Duodenal mucosa (tissue), 2 donors: ENCODE measurements at regions not wholly inside any gene's neighbourhood (a gene's known extent, or its start where the extent isn't known, plus 50 kb on each side); places are given as distances from the start of the nearest gene placed in this dataset.
"Not testable (repeated sequence)": the region's sequence is repeated elsewhere in the genome, so short reads cannot be mapped to it uniquely, and the experiment has no call there.

ENCODE experiments used
- H3K27ac ChIP-seq: one replicate; pipeline ENCODE4 v1.7.0; 2013; ENCODE audit warnings: low read depth, low read length
- H3K27me3 ChIP-seq, 2 donors: one replicate each; pipeline ENCODE4 v1.7.0; 2013; ENCODE audit warnings: low read length in 2 of 2, control low read depth in 1 of 2; ENCODE audit not compliant: insufficient read depth in 2 of 2, control insufficient read depth in 1 of 2
- H3K36me3 ChIP-seq, 2 donors: one replicate each; pipeline ENCODE4 v1.7.0; 2013; ENCODE audit warnings: low read length in 2 of 2, control low read depth in 1 of 2; ENCODE audit not compliant: insufficient read depth in 2 of 2, control insufficient read depth in 1 of 2
- H3K4me1 ChIP-seq, 2 donors: one replicate each; pipeline ENCODE4 v1.7.0; 2013; ENCODE audit warnings: low read length in 2 of 2, control low read depth in 1 of 2; ENCODE audit not compliant: insufficient read depth in 2 of 2, control insufficient read depth in 1 of 2
- H3K4me3 ChIP-seq, 2 donors: one replicate each; pipeline ENCODE4 v1.7.0; 2013; ENCODE audit warnings: low read length in 2 of 2, low read depth in 1 of 2
- H3K9ac ChIP-seq, 2 donors: one replicate each; pipeline ENCODE4 v1.7.0; 2013; ENCODE audit warnings: low read length in 2 of 2, low read depth in 1 of 2
- H3K9me3 ChIP-seq, 2 donors: one replicate each; pipeline ENCODE4 v1.7.0; 2013; ENCODE audit warnings: low read length in 2 of 2, control low read depth in 1 of 2; ENCODE audit not compliant: control insufficient read depth in 1 of 2

- no peak overlapping the region for H3K9ac ChIP-seq
- no peaks in the 10 kb centered on the region for H3K27me3 ChIP-seq
- H3K36me3 ChIP-seq: no peaks in the 10 kb centered on the region
- H3K4me1 ChIP-seq: peaks cover 13 to 14% of the 10 kb centered on the region in 2 donors
- H3K27ac ChIP-seq: no peak overlapping the region
- no peaks in the 10 kb centered on the region for H3K9me3 ChIP-seq
- H3K4me3 ChIP-seq: no peak overlapping the region
Observed at GRCh38 chr3:139122221-139122581, 77.5 kb upstream of the PRR23C start.

DNA sequence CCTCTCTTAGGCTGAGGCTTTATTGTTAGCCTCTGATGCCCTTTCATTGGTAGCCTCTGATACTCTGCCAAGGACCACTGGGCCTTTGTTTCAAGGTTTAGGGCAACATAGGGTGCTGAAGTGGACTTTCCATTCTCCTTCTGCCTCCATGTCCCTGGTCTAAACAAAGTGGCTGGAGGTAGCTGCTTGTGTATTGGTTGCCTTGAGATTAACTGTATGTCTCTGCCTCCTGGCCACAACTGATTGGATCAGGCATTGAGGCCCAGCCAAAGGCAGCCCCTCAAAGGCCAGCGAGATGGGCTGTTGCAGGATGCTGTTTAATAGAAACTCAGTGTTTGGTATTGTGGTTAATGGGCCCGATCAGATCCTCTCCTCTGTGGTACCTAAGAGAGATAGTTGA lies 77.9 kb upstream of the PRR23C start:
- Histone ChIP-seq H3K4me1 (peaks cover 13 to 14% of the 10 kb centered on the region in 2 donors), H3K9ac (no peak overlapping the region), H3K36me3 (no peaks in the 10 kb centered on the region), H3K9me3 (no peaks in the 10 kb centered on the region), H3K27ac (no peak overlapping the region), H3K27me3 (no peaks in the 10 kb centered on the region), H3K4me3 (no peak overlapping the region)

- no peaks in the 10 kb centered on the region for H3K9me3 ChIP-seq
- no peak overlapping the region for H3K27ac ChIP-seq
- no peaks in the 10 kb centered on the region for H3K36me3 ChIP-seq
- no peak overlapping the region for H3K9ac ChIP-seq
- peaks cover 0 to under 1% of the 10 kb centered on the region in 2 donors for H3K27me3 ChIP-seq
- H3K4me3 ChIP-seq: no peak overlapping the region
- H3K4me1 ChIP-seq: peaks cover 13 to 14% of the 10 kb centered on the region in 2 donors
Observed at GRCh38 chr3:139123377-139124095, 78.8 kb upstream of the PRR23C start.

- H3K9ac ChIP-seq: no peak overlapping the region
- H3K27ac ChIP-seq: no peak overlapping the region
- no peaks in the 10 kb centered on the region for H3K9me3 ChIP-seq
- H3K4me3 ChIP-seq: no peak overlapping the region
- peaks cover 13 to 14% of the 10 kb centered on the region in 2 donors for H3K4me1 ChIP-seq
- H3K27me3 ChIP-seq: peaks cover 0 to 5% of the 10 kb centered on the region in 2 donors
- no peaks in the 10 kb centered on the region for H3K36me3 ChIP-seq
Observed at GRCh38 chr3:139124197-139124596, 79.5 kb upstream of the PRR23C start.

GRCh38 chr3:139127101-139127500 lies 82.4 kb upstream of the PRR23C start:
- no peaks in the 10 kb centered on the region for H3K9me3 ChIP-seq
- peaks cover 0 to 5% of the 10 kb centered on the region in 2 donors for H3K27me3 ChIP-seq
- no peak overlapping the region for H3K9ac ChIP-seq
- H3K4me3 ChIP-seq: no peak overlapping the region
- H3K4me1 ChIP-seq: no peaks in the 10 kb centered on the region
- no peak overlapping the region for H3K27ac ChIP-seq
- H3K36me3 ChIP-seq: no peaks in the 10 kb centered on the region

DNA sequence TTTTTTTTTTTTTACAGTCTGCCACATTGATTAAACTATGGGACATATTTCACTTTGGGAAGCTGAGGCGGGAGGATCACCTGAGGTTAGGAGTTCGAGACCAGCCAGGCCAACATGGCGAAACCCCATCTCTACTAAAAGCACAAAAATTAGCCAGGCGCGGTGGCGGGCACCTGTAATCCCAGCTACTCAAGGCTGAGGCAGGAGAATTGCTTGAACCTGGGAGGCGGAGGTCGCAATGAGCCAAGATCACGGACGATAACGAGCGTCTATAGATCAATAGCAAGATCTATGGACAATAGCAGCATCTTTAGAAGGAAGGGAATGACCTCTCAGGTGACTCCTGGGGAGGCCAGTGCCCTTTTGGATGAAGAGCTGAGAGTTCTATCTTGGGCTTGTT lies 82.9 kb upstream of the PRR23C start:
- not testable (repeated sequence) for H3K4me3 ChIP-seq, H3K27me3 ChIP-seq, H3K9ac ChIP-seq, H3K27ac ChIP-seq, H3K4me1 ChIP-seq, H3K9me3 ChIP-seq, H3K36me3 ChIP-seq

GRCh38 chr3:139128803-139129202 lies 84.1 kb upstream of the PRR23C start:
- H3K9me3 ChIP-seq: no peaks in the 10 kb centered on the region
- H3K36me3 ChIP-seq: no peaks in the 10 kb centered on the region
- H3K27ac ChIP-seq: no peak overlapping the region
- H3K4me1 ChIP-seq: no peaks in the 10 kb centered on the region
- H3K27me3 ChIP-seq: peaks cover 0 to 5% of the 10 kb centered on the region in 2 donors
- no peak overlapping the region for H3K4me3 ChIP-seq
- H3K9ac ChIP-seq: no peak overlapping the region

- no peaks in the 10 kb centered on the region for H3K4me1 ChIP-seq
- no peak overlapping the region for H3K27ac ChIP-seq
- no peaks in the 10 kb centered on the region for H3K36me3 ChIP-seq
- H3K27me3 ChIP-seq: peaks cover 0 to 5% of the 10 kb centered on the region in 2 donors
- no peak overlapping the region for H3K9ac ChIP-seq
- no peak overlapping the region for H3K4me3 ChIP-seq
- H3K9me3 ChIP-seq: no peaks in the 10 kb centered on the region
Observed at GRCh38 chr3:139129892-139130291, 85.2 kb upstream of the PRR23C start.

- no peaks in the 10 kb centered on the region for H3K9me3 ChIP-seq
- no peaks in the 10 kb centered on the region for H3K4me1 ChIP-seq
- H3K27me3 ChIP-seq: peaks cover 0 to 5% of the 10 kb centered on the region in 2 donors
- H3K4me3 ChIP-seq: no peak overlapping the region
- no peaks in the 10 kb centered on the region for H3K36me3 ChIP-seq
- H3K27ac ChIP-seq: no peak overlapping the region
- H3K9ac ChIP-seq: no peak overlapping the region
Observed at GRCh38 chr3:139130390-139131140, 85.9 kb upstream of the PRR23C start.

DNA sequence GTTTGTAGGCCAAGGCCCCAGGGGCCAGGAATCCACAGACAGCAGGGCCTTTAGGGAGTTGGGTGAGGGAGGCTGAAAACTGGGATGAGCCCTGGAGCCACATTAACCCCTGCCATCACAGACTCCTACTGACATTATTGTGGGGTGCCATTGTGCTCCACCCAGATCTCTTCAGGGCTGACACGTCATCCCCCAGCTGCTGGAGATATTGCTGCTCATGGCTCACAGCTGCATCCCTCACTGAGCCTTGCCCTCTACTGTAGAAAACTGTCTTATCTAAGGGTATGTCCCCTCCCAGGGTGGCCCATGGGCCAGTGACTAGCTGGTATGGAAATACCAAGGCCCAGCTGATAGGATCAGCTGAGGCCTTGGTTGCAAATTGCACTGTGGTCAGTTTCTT lies 87.3 kb upstream of the PRR23C start:
- Histone ChIP-seq H3K36me3 (no peaks in the 10 kb centered on the region), H3K27me3 (peaks cover 0 to 5% of the 10 kb centered on the region in 2 donors), H3K4me1 (no peaks in the 10 kb centered on the region), H3K9me3 (no peaks in the 10 kb centered on the region), H3K4me3 (no peak overlapping the region), H3K9ac (no peak overlapping the region), H3K27ac (no peak overlapping the region)
